Lung (tissue), 11 donors: ENCODE measurements at regions not wholly inside any gene's neighbourhood (a gene's known extent, or its start where the extent isn't known, plus 50 kb on each side); places are given as distances from the start of the nearest gene placed in this dataset.

Experiments used
- ATAC-seq: fragments of 200-7000 bp; cut with Tn5 transposase; one replicate; pipeline ENCODE4 v1.9.1; 2020; ENCODE audit warnings: moderate number of reproducible peaks; ENCODE audit not compliant: insufficient read depth, low FRiP score
- DNase-seq, 3 donors: peaks; one replicate each; pipeline ENCODE4 v3.0.0-alpha.2; 2013 to 2017
- H3K27ac ChIP-seq, 2 donors: one replicate each; pipeline ENCODE4 v1.5.1; 2013; ENCODE audit warnings: mild to moderate bottlenecking in 2 of 2, moderate library complexity in 2 of 2, control low read depth in 1 of 2, inconsistent platforms in 1 of 2, low read depth in 1 of 2, low read length in 1 of 2
- H3K27me3 ChIP-seq, 3 donors: one replicate each; pipeline ENCODE4 v1.5.1; 2013; ENCODE audit warnings: low read length in 2 of 3; ENCODE audit not compliant: control insufficient read depth in 3 of 3, insufficient read depth in 3 of 3
- H3K36me3 ChIP-seq, 4 donors: one replicate each; pipeline ENCODE4 v1.5.1; 2013; ENCODE audit warnings: low read length in 4 of 4, mild to moderate bottlenecking in 1 of 4, moderate library complexity in 1 of 4; ENCODE audit not compliant: control insufficient read depth in 4 of 4, insufficient read depth in 4 of 4
- H3K4me1 ChIP-seq, 5 donors: one replicate each; pipeline ENCODE4 v1.5.1; 2013; ENCODE audit warnings: low read length in 5 of 5, mild to moderate bottlenecking in 2 of 5, moderate library complexity in 1 of 5; ENCODE audit not compliant: control insufficient read depth in 5 of 5, insufficient read depth in 5 of 5
- H3K4me3 ChIP-seq: one replicate; pipeline ENCODE4 v1.5.1; 2013; ENCODE audit warnings: mild to moderate bottlenecking, control low read depth, moderate library complexity
- H3K9ac ChIP-seq, 2 donors: one replicate each; pipeline ENCODE4 v1.5.1; 2013; ENCODE audit warnings: low read length in 2 of 2, control low read depth in 1 of 2; ENCODE audit not compliant: insufficient read depth in 1 of 2
- H3K9me3 ChIP-seq, 4 donors: one replicate each; pipeline ENCODE4 v1.5.1; 2013; ENCODE audit warnings: low read length in 3 of 4, mild to moderate bottlenecking in 1 of 4, moderate library complexity in 1 of 4; ENCODE audit not compliant: control insufficient read depth in 4 of 4, insufficient read depth in 3 of 4
- CTCF ChIP-seq: IDR thresholded peaks from 2 replicates; pipeline ENCODE4 v1.5.1; 2012; ENCODE audit warnings: mild to moderate bottlenecking; ENCODE audit errors: control extremely low read depth, extremely low read depth
- WGBS, 2 donors: extraction: QIAGEN DNeasy Blood & Tissue Kit; methylation state at CpG; one replicate each; pipeline ENCODE4 v1.1.7; 2013; 5-methylcytosine and 5-hydroxymethylcytosine counted together
- donor health status: control.
- donor health status: control.
- donor health status: Bipolar disorder and iron deficiency.
- donor health status: healthy.
- donor health status: DM: yes; HTN: yes; CAD: no.

- no peak for DNase-seq
- no peak for ATAC-seq
- TF ChIP-seq CTCF = no peak
- no peaks in the 10 kb centered on the region for H3K36me3 ChIP-seq
- 78 to 90% methylated on average over 6 of the region's 6 CpGs for WGBS, 2 donors
- no peak overlapping the region for H3K9ac ChIP-seq
- no peaks in the 10 kb centered on the region for H3K27me3 ChIP-seq
- H3K4me3 ChIP-seq = no peak overlapping the region
- H3K9me3 ChIP-seq = no peaks in the 10 kb centered on the region
- H3K27ac ChIP-seq = no peak overlapping the region
- peaks cover 4 to 50% (median 21%) of the 10 kb centered on the region in 5 donors for H3K4me1 ChIP-seq
These were observed 99.7 kb downstream of the CPN2 start for GRCh38 chr3:194251461-194251860.

GRCh38 chr3:194251891-194252560, 99.1 kb downstream of the CPN2 start:
- no peak for DNase-seq
- TF ChIP-seq CTCF = no peak
- Histone ChIP-seq H3K27me3 (no peaks in the 10 kb centered on the region), H3K27ac (no peak overlapping the region), H3K4me1 (peaks cover 4 to 45% (median 21%) of the 10 kb centered on the region in 5 donors), H3K9ac (no peak overlapping the region), H3K36me3 (no peaks in the 10 kb centered on the region), H3K9me3 (no peaks in the 10 kb centered on the region), H3K4me3 (no peak overlapping the region)
- 94 to 97% methylated on average over 18 of the region's 18 CpGs for WGBS, 2 donors
- ATAC-seq = no peak

- DNase-seq = no peak
- Histone ChIP-seq H3K4me3 (no peak overlapping the region), H3K4me1 (peaks cover 4 to 38% (median 19%) of the 10 kb centered on the region in 5 donors), H3K9ac (no peak overlapping the region), H3K9me3 (peaks cover 0 to under 1% (median 0%) of the 10 kb centered on the region in 4 donors), H3K36me3 (no peaks in the 10 kb centered on the region), H3K27ac (no peak overlapping the region), H3K27me3 (no peaks in the 10 kb centered on the region)
- ATAC-seq = no peak
- whole genome bisulfite sequencing, 2 donors = 73 to 78% methylated on average over 4 of the region's 4 CpGs
- no peak for TF ChIP-seq CTCF
These were observed 97.9 kb downstream of the CPN2 start for GRCh38 chr3:194253270-194253669.

GRCh38 chr3:194254040-194254439, 97.1 kb downstream of the CPN2 start:
- no peak for ATAC-seq
- Histone ChIP-seq H3K4me1 (peaks cover 4 to 31% (median 14%) of the 10 kb centered on the region in 5 donors), H3K27ac (no peak overlapping the region), H3K27me3 (no peaks in the 10 kb centered on the region), H3K4me3 (no peak overlapping the region), H3K36me3 (no peaks in the 10 kb centered on the region), H3K9ac (no peak overlapping the region), H3K9me3 (peaks cover 0 to 2% (median 0%) of the 10 kb centered on the region in 4 donors)
- TF ChIP-seq CTCF = no peak
- 86 to 91% methylated on average over 7 of the region's 7 CpGs for WGBS, 2 donors
- DNase-seq = no peak
